ENCODE measurements at regions not wholly inside any gene's neighbourhood (a gene's known extent, or its start where the extent isn't known, plus 50 kb on each side); places are given as distances from the start of the nearest gene placed in this dataset.

DNA sequence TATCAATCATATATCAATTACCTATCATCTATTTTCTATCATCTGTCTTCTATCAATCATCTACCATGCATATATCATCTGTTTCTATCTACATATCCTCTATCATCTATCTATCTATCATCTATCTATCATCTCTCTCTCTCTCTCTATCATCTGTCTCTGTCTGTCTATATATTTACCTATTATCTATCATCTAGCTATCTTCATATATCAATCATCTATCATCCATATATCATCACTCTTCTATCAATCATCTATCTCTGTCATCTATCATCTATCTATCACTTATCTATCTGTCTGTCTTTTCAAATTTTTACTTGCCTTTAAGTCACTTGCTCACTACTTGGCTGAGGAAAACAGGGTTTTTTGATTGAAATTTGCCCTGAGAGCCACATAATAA, 592.3 kb downstream of the DCDC2C start:
- Histone ChIP-seq H3K4me1 (ENCODE audit: insufficient read depth, low read length, poor library complexity, severe bottlenecking) (no peaks in the 10 kb centered on the region), H3K9me3 (ENCODE audit: insufficient read depth, low read depth, low read length) (no peaks in the 10 kb centered on the region), H3K4me2 (ENCODE audit: low read depth, low read length, poor library complexity, severe bottlenecking) (no peak overlapping the region), H3F3A (ENCODE audit: low read depth) (no peaks in the 10 kb centered on the region), H3K4me3 (ENCODE audit: low read length, poor library complexity, severe bottlenecking) (no peak overlapping the region), H2AFZ (ENCODE audit: low read length) (no peak overlapping the region), H3K27me3 (ENCODE audit: insufficient read depth, low read length, poor library complexity, severe bottlenecking) (no peaks in the 10 kb centered on the region), H3K9ac (ENCODE audit: low read depth, low read length, poor library complexity, severe bottlenecking) (no peak overlapping the region), H4K20me1 (ENCODE audit: insufficient read depth, low read length, poor library complexity, severe bottlenecking) (no peaks in the 10 kb centered on the region), H3K9me2 (replicated peaks; ENCODE audit: low read depth, low read length) (no peaks in the 10 kb centered on the region), H3K36me3 (ENCODE audit: insufficient read depth, low read length) (no peaks in the 10 kb centered on the region), H3K79me2 (ENCODE audit: insufficient read depth, low read length) (no peaks in the 10 kb centered on the region)
- TF ChIP-seq EZH2phosphoT487 (IDR thresholded peaks at IDR 0.05; ENCODE audit: borderline replicate concordance) = no peak
- TF ChIP-seq, protein P1, sequence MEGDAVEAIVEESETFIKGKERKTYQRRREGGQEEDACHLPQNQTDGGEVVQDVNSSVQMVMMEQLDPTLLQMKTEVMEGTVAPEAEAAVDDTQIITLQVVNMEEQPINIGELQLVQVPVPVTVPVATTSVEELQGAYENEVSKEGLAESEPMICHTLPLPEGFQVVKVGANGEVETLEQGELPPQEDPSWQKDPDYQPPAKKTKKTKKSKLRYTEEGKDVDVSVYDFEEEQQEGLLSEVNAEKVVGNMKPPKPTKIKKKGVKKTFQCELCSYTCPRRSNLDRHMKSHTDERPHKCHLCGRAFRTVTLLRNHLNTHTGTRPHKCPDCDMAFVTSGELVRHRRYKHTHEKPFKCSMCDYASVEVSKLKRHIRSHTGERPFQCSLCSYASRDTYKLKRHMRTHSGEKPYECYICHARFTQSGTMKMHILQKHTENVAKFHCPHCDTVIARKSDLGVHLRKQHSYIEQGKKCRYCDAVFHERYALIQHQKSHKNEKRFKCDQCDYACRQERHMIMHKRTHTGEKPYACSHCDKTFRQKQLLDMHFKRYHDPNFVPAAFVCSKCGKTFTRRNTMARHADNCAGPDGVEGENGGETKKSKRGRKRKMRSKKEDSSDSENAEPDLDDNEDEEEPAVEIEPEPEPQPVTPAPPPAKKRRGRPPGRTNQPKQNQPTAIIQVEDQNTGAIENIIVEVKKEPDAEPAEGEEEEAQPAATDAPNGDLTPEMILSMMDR (conservative IDR thresholded peaks at IDR 0.05; ENCODE audit: low read length) = no peak

DNA sequence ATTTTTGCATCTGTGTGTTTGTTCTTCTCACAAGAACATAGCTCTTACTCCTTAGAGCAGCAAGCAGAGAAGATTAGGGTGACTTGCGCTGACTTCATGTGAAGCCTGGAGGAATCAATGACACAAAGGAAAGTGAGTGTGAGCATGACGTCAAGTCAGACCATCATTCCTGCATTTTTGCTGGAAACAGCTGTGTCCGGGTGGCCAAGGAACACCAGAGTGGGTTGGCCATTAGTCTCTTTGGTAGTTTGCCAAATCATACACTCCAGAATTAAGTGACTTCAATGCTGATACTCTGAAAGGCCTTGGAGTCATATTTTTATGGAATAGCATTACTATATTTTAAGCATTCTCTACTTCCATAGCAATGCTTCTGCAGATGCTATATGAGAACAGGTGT, 597.2 kb downstream of the DCDC2C start:
- Histone ChIP-seq H3K4me1 (ENCODE audit: insufficient read depth, low read length, poor library complexity, severe bottlenecking) (no peaks in the 10 kb centered on the region), H3K79me2 (ENCODE audit: insufficient read depth, low read length) (no peaks in the 10 kb centered on the region), H3K9ac (ENCODE audit: low read depth, low read length, poor library complexity, severe bottlenecking) (no peak overlapping the region), H3K27me3 (ENCODE audit: insufficient read depth, low read length, poor library complexity, severe bottlenecking) (no peaks in the 10 kb centered on the region), H3K9me3 (ENCODE audit: insufficient read depth, low read depth, low read length) (no peaks in the 10 kb centered on the region), H3K4me3 (ENCODE audit: low read length, poor library complexity, severe bottlenecking) (no peak overlapping the region), H4K20me1 (ENCODE audit: insufficient read depth, low read length, poor library complexity, severe bottlenecking) (no peaks in the 10 kb centered on the region), H2AFZ (ENCODE audit: low read length) (no peak overlapping the region), H3K9me2 (replicated peaks; ENCODE audit: low read depth, low read length) (no peaks in the 10 kb centered on the region), H3F3A (ENCODE audit: low read depth) (no peaks in the 10 kb centered on the region), H3K36me3 (ENCODE audit: insufficient read depth, low read length) (no peaks in the 10 kb centered on the region), H3K4me2 (ENCODE audit: low read depth, low read length, poor library complexity, severe bottlenecking) (no peak overlapping the region)
- TF ChIP-seq EZH2phosphoT487 (IDR thresholded peaks at IDR 0.05; ENCODE audit: borderline replicate concordance) = no peak
- TF ChIP-seq, protein P1 (conservative IDR thresholded peaks at IDR 0.05; ENCODE audit: low read length) = no peak

DNA sequence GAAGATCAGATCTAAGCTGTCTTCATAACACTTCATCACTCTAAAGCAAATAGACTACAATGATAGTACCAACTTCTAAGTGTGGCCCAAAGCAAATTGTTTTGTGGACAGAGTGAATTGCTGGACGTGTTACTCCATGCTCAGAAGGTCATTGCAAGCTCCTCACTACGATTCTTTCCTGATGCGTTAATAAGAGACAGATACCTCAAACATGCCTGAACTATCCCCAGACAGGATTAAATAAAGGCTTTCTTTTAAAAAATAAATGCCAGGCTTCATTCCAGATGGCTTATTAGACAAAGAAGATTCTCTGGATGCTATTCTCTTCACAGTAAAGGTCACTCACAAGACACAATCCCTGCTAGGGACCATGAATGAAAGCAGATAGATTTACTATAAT, 621.2 kb downstream of the DCDC2C start:
- Histone ChIP-seq H3K9me3 (ENCODE audit: insufficient read depth, low read depth, low read length) (no peaks in the 10 kb centered on the region), H3K9ac (ENCODE audit: low read depth, low read length, poor library complexity, severe bottlenecking) (no peak overlapping the region), H3K4me3 (ENCODE audit: low read length, poor library complexity, severe bottlenecking) (no peak overlapping the region), H2AFZ (ENCODE audit: low read length) (no peak overlapping the region), H3K9me2 (replicated peaks; ENCODE audit: low read depth, low read length) (no peaks in the 10 kb centered on the region), H3K36me3 (ENCODE audit: insufficient read depth, low read length) (no peaks in the 10 kb centered on the region), H3K79me2 (ENCODE audit: insufficient read depth, low read length) (no peaks in the 10 kb centered on the region), H3K27me3 (ENCODE audit: insufficient read depth, low read length, poor library complexity, severe bottlenecking) (peaks cover 4% of the 10 kb centered on the region), H4K20me1 (ENCODE audit: insufficient read depth, low read length, poor library complexity, severe bottlenecking) (no peaks in the 10 kb centered on the region), H3F3A (ENCODE audit: low read depth) (no peaks in the 10 kb centered on the region), H3K4me2 (ENCODE audit: low read depth, low read length, poor library complexity, severe bottlenecking) (no peak overlapping the region), H3K4me1 (ENCODE audit: insufficient read depth, low read length, poor library complexity, severe bottlenecking) (no peaks in the 10 kb centered on the region)
- no peak for TF ChIP-seq EZH2phosphoT487 (IDR thresholded peaks at IDR 0.05; ENCODE audit: borderline replicate concordance)
- TF ChIP-seq, protein P1 (conservative IDR thresholded peaks at IDR 0.05; ENCODE audit: low read length) = no peak
